HG02763 (cell line): ENCODE measurements at regions not wholly inside any gene's neighbourhood (a gene's known extent, or its start where the extent isn't known, plus 50 kb on each side); places are given as distances from the start of the nearest gene placed in this dataset.
"Not testable (repeated sequence)": the region's sequence is repeated elsewhere in the genome, so short reads cannot be mapped to it uniquely, and the experiment has no call there.

Source experiments
- ATAC-seq: cut with Tn5 transposase; IDR thresholded peaks from one replicate; pipeline ENCODE4 v1.9.1; 2021; ENCODE audit warnings: mild to moderate bottlenecking, moderate library complexity; ENCODE audit not compliant: unreplicated experiment

DNA sequence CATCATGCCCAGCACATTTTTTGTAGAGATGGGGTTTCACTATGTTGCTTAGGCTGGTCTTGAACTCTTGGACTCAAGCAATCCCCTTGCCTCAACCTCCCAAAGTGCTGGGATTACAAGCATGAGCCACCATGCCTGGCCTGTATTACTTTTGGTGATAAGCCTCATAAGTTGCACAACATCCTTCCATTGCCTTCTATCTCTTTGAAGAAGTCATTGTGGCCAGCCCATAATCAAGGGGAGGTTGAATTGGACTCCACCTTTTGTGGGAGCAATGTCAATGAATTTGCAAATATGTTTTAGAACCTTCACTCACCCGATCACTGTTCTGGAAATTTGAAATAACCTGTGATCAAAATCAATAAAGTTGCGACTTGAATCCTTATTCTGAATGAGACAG is 104.3 kb upstream of the CLINT1 start:
- no peak for ATAC-seq

DNA sequence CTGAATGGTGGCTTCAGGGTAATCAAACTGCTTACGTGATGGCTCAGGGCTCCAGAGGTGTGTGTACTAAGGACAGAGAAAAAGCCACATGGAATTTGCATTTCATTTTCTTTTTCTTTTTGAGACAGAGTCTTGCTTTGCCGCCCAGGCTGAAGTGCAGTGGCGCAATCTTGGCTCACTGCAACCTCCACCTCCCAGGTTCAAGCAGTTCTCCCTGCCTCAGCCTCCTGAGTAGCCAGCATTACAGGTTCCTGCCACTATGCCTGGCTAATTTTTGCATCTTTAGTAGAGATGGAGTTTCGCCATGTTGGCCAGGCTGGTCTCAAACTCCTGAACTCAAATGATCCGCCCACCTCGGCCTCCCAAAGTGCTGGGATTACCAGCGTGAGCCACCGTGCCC is 103.7 kb upstream of the CLINT1 start:
- not testable (repeated sequence) for ATAC-seq

DNA sequence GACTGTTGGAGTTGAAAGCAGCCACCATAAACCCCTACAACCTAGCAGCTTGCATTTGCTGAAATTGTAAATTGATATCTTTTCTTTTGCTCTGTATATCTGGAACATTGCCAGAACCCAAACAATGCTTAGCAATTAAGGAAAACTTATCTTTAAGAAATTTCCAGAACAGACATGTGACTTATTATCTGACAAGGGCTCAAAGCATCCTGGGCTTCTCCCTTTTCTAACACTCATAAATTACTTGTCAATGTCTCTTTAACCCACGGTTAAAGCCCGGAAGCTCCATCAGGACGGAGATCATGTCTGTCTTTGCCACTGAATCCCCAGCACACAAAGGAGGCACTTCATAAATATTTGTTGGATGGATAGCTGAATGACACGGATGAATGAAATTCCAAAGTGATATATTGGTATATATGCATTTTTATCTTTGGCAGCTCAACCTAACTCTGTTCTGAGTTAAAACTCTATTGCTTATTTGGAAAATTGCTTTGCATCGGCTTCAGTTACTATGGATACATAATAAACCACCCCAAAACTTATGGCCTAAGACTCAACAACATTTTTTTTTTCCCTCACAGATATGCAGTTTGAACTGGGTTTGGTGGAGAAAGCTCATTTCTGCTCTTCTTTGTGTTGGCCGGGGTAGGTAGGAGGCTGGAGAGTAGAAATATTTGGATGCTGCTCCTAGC is 103.1 kb upstream of the CLINT1 start:
- no peak for ATAC-seq

DNA sequence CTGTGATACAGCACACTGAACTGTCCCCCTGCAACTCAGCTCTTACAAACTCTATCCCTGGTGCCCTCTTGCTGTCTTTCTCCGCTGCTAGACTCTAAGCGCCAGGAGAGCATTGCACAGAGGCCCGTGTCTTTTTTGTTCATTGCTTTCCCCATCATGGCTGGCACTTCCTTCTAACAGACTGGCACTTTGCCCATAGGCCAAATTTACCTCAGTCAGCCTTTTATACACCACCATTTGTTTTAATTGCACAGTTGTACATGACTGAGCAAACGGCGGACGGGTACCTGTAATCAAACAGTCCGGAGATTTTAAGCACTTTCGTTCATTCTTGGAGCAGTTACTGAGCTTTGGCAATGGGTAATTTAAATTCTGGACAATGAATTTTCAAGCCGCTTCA is 102.2 kb upstream of the CLINT1 start:
- ATAC-seq = no peak

DNA sequence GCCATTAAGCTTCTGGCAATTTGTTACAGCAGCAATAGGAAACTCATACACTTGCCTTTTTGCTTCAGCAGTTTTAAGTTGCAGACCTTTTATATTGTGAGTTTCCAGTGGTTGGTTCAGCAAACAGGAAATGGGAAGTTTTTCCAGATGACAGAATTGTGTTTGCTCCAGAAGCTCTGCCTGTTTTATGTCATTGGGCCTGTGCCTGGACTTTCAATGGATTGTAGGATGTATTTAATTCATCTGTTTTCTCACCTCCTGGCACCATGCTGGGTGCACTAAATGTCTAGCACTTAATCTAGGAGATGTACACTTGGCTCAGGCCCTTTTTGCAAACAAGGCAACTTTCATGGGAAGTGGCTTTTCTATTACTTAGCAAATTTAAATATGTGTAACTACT is 100.4 kb upstream of the CLINT1 start:
- ATAC-seq = no peak

DNA sequence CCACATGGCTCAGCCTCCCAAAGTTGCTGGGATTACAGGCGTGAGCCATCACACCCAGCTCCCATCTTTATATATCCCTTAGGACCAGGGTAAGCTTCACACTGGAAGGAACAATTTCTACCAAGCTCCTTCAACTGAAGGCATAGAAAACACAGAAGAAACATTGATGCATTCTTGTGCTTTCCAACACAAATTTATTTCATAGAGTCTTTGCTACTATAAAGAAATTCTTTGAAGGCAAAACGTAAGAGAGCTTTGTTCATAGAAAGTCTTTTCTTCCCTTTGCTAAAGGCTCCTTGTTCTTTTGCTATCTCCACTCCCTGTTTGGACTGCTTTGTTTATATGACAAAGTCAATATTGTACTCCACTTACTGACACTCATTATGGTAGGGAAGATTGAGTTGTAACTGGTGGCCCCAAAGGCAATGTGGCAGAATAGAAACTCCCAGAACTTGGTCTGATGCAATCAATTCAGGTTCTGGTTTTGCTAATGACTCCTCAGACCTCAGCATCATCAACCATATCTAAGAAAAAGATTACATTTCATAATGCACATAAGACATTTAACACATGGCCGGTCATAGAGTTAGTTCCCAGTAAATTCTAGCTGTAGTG is 97.4 kb upstream of the CLINT1 start:
- no peak for ATAC-seq

DNA sequence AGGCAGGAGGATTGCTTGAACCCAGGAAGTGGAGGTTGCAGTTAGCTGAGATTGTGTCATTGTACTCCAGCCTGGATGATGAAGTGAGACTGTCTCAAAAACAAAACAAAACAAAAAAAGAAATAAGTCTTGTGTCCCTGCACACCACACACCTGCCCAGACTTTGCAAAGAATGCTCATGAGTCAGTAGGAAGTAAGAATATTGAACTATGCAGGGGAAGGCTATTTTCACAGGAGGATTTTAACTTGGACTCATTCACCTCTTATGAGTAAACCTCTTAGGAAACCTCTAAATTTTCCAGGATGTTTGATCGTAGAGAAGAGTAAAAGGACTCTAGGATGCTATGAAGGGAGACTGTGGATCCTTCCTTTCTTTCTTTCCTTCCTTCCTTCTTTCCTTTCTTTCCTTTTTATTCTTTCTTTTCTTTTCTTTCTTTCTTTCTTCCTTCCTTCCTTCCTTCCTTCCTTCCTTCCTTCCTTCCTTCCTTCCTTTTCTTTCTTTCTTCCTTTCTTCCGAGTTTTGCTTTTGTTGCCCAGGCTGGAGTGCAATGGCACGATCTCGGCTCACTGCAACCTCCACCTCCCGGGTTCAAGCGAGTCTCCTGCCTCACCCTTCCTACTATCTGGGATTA is 96.7 kb upstream of the CLINT1 start:
- ATAC-seq = no peak

DNA sequence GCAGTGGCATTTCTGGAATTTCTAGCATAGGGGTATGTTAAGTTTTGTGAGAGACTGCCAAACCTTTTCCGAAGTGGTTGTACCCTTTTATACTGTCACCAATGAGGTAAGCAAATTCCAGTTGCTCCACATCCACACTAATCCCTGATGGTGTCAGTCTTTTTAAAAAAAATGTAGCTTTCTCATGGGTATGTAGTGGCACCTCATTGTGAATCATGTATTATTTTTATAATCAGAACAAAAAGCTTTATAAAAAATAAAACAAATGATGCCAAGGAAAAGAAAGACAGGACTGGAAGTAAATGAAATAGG is 93.4 kb upstream of the CLINT1 start:
- no peak for ATAC-seq

DNA sequence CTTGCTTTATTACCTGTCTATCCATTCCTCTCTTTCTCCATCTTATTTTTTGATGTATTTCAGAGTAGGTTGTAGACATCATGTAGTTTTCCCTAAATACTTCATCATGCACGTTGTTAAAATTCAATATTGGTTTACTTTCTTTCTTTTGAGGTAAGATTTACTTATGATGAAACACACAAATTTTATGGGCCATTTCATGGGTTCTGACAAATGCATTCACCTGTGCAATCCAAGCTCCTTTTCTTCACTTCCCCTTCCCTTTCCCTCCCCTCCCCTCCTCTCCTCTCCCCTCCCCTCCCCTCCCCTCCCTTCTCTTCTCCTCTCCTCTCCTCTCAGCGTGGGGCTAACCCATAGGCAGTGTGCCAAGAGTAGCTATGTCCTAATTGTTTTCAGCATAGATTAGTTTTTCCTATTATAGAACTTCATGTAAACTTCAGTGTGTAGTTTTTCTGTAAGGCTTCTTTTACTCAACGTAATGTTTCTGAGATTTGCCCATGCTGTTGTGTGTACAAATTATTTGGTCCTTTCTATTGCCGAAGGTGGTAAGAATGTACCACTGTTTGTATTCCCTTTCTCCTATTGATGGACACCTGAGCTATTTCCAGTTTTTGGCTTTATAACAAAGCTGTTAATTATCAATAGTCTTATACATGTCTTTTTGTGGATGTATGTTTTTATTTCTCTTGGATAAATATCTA is 92.9 kb upstream of the CLINT1 start:
- no peak for ATAC-seq

DNA sequence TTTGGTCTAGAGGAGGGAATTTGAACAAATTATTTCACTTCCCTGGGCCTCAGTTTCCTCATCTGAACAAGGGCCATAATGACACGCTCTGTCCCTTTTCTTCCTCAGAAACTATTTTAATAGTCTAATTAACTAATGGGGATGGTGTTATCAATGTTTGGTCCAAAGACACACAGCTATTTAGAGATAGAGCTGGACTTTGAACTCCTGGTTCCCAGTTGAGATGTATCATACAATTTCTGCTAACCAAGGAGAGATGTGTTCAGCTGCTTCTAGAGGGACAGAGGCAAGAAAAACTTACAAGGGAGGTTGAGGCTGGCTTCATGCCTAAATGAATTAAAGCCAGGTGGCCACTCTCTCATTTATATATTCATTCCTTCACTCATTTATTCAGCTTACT is 90.6 kb upstream of the CLINT1 start:
- ATAC-seq = no peak

DNA sequence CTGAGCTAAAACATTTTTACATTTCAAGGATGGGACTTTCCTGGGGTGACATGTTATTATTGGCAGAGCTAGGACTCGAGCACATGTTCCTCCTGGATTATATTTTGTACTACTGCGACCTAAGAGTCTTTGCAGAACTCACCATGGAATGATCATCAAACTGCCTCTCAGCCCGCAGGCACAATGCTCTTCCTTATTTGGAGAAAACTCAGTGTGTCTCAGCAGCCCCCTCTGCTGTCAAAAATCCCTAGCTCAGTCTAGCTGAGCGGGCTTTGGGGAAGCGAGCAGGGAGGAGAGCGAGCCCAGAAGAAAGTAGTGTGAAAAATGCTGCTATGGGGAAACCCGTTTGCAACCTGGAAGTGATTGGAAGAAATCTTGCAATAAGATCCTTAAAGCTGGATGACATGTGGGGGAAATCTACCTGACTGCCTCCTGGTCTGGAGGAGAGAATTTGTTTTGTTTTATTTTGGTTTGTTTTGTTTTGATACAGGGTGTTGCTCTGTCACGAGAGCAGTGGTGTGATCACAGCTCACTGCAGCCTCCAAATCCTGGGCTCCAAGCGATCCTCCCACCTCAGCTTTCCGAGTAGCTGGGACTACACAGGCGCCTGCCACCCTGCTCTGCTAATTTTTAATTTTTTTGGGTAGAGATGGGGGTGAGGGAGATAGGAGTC is 89.9 kb upstream of the CLINT1 start:
- peak; percentile 80 for ATAC-seq

DNA sequence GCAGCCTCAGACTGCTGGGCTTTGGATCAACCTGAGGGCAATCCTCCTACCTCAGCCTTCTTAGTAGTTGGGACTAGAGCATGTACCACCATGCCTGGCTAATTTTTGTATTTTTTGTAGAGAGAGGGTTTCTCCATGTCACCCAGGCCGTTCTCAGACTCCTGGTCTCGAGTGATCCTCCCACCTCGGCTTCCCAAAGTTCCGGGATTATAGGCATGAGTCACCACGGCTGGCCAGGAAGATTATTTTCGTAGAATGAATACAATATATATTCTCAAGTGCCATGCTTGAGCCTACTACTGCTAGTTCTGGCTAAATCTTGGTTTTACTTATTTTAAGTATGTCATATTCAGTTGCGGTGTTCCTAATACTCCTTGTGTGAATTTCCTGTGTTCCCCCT is 88.2 kb upstream of the CLINT1 start:
- ATAC-seq = no peak

DNA sequence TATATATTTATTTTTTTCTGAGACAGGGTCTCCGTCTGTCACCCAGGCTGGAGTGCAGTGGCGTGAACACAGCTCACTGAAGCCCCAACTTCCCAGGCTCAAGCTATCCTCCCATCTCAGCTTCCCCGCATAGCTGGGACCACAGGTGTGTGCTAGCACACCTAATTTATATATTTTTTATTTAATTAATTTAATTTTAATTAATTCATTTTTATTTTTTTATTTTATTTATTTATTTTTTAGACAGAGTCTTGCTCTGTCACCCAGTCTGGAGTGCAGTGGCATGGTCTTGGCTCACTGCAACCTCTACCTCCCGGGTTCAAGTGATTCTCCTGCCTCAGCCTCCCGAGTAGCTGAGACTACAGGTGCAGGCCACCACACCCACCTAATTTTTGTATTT is 86.9 kb upstream of the CLINT1 start:
- ATAC-seq = not testable (repeated sequence)

DNA sequence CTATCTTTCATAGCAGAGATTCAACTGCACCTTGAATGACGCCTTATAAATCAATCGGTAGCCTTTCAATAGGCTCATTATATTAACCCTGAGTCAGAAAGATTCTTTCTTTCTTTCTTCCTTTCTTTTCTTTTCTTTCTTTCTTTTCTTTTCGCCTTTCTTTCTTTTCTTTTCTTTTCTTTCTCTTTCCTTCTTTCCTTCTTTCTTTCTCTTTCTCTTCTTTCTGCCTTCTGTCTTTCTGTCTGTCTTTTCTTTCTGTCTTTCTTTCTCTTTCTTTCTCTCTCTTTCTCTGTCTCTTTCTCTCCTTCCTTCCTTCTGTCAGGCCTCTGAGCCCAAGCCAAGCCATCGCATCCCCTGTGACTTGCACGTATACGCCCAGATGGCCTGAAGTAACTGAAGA is 86.0 kb upstream of the CLINT1 start:
- no peak for ATAC-seq

DNA sequence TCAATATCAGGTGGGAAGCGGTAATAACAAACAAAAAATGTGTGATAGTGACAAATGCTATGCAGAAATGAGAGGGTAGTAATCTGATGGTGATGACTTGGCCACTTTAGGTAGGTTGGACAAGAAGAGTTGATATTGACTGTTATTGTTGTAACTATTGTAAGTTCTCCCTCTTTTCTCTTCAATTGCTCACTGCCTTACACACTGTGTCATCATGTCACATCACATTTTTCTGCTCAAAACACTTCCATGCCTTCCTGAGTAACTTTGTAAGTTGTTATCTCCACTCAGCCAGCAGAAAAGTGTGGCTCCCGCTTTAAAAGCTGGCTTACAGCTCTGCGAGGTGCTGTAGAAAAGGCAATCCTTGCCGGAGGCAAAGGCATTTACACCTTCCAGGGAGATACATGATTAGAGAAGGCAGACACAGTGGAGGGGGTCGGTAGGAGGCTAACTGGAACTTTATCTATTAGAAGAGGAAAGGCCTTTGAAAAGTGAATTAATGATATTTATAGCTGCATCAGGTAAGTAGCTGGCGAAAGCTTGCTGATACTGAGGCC is 85.2 kb upstream of the CLINT1 start:
- no peak for ATAC-seq

DNA sequence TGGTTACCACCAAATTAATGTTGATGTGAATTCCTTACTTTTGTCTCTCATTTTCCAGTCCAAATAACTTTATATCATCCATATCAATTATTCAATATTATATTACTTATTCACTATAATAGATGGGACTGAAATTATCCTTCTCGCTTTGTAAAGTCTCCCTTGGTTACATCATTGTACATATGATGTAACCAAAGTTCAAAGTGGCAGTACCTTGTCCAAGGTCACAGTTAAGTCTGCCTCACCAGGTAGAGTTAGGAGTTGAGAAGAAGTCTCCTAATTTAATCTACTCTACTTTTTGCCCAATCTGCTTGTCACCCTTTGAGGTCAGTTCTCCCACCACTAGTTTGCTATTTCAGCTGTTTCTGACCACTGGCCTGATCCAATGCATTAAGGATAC is 83.7 kb upstream of the CLINT1 start:
- ATAC-seq = no peak

DNA sequence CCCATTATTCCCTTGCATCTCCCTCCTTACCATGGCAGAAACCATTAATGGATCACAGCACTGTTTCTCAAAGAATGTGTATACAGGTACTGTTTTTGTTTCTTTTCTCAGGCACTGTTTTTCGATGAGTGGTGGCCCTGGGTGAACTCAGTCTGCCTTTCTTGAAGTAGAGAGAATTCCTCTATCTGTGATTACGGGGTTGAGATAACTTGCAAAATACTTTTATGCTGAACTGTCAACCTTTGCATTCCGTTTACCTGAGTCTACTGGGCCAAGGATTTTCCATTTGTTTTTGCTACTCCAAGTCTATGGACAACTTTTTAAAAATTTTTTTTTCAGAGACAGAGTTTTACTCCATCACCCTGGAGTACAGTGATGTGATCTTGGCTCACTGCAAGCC is 82.7 kb upstream of the CLINT1 start:
- ATAC-seq = no peak

DNA sequence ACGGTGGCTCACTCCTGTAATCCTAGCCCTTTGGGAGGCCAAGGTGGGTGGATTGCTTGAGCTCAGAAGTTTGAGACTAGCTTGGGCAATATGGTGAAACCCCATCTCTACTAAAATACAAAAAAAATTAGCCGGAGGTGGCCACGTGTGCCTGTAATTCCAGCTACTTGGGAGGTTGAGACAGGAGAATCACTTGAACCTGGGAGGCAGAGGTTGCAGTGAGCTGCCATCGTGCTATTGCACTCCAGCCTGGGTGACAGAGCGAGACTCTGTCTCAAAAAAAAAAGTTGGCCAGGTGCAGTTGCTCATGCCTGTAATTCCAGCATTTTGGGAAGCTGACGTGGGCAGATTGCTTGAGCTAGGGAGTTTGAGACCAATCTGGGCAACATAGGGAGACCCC is 79.2 kb upstream of the CLINT1 start:
- not testable (repeated sequence) for ATAC-seq

DNA sequence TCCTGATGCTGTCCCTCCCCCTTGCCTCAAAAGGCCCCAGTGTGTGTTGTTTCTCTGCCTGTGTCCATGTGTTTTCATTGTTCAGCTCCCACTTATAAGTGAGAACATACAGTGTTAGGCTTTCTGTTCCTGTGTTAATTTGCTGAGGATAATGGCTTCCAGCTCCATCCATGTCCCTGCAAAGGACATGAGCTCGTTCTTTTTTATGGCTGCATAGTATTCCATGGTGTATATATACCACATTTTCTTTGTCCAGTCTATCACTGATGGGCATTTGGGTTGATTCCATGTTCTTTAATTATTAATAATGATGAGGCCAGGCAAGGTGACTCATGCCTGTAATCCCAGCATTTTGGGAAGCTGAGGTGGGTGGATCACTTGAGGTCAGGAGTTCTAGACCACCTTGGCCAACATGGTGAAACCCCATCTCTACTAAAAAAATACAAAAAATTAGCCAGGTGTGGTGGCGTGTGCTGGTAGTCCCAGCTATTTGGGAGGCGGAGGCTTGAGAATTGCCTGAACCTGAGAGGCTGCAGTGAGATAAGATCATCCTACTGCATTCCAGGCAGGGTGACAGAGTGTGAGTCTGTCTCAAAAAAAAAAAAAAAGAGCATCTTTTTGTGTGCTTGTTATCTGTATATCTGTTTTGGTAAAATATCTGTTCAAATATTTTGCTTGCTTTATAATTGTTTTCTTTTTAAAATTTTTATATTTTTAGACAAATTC is 78.0 kb upstream of the CLINT1 start:
- ATAC-seq = not testable (repeated sequence)

DNA sequence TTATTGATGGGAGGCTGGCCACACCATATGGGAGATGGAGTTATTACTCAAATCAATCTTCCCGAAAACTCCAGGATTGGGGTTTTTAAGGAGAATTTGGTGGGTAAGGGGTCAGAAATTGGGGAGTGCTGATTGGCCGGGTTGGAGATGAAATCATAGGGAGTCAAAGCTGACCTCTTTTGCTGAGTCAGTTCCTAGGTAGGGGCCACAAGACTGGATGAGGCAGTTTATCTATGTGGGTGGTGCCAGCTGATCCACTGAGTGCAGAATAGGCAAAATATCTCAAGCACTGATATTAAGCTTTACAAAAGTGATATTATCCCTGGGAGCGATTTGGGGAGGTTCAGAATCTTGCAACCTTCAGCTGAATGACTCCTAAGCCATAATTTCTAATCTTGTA is 75.7 kb upstream of the CLINT1 start:
- no peak for ATAC-seq

DNA sequence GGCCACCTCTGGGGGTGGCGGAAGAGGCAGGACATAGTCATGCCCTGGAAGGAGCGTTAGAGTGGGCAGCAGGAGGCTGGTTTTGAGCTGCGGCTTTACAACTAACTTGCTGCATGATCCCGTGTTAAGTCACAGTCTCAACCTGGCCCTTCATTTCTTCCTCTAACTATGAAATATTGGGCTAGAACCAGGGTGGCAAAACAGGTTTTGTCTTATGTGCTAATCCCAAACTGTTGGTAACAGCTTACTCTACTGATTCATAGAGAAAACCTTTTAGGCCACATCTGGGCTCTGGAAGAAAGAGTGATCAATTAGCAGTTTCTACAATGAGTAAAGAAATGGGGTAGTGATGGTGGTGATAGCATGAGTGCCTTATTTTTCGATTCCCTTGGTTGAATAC is 74.1 kb upstream of the CLINT1 start:
- no peak for ATAC-seq
